H1 (cell line): ENCODE measurements at regions not wholly inside any gene's neighbourhood (a gene's known extent, or its start where the extent isn't known, plus 50 kb on each side); places are given as distances from the start of the nearest gene placed in this dataset.

Experiments
- CTCF ChIA-PET: fragments of 300-600 bp; sonication (Branson Sonifier 250); formaldehyde crosslinking; loops from one replicate; lab custom pipeline; 2021; ENCODE audit not compliant: partially characterized antibody; lab: Charles Lee
- POLR2A ChIA-PET: fragments of 300-600 bp; sonication (Branson Sonifier 250); formaldehyde crosslinking; loops from one replicate; lab custom pipeline; 2021; ENCODE audit warnings: inconsistent platforms; ENCODE audit not compliant: partially characterized antibody; lab: Charles Lee
- DNase-seq, 2 experiments: peaks; one replicate each; pipeline versions ENCODE4 v3.0.0 to v3.0.0-alpha.2; 2010 to 2022; ENCODE audit warnings: low spot score in 2 of 2, low read depth in 1 of 2, mixed read lengths in 1 of 2
- FAIRE-seq: peaks from 2 replicates; lab custom pipeline; 2011; peaks lifted over from hg19 to GRCh38; lab: Jason Lieb, UNC
- H2AFZ ChIP-seq: 2 replicates; pipeline ENCODE4 v1.8.1; 2012; ENCODE audit warnings: low read length, inconsistent platforms
- H2AK5ac ChIP-seq: 2 replicates; pipeline ENCODE4 v1.6.1; 2013; ENCODE audit warnings: low read depth, low read length
- H2BK120ac ChIP-seq: replicated peaks from 2 replicates; pipeline ENCODE3; 2013; ENCODE audit warnings: low read depth, low read length, inconsistent platforms
- H2BK12ac ChIP-seq: 2 replicates; pipeline ENCODE4 v1.6.1; 2013; ENCODE audit warnings: low read depth, low read length
- H2BK15ac ChIP-seq: 2 replicates; pipeline ENCODE4 v1.6.1; 2013; ENCODE audit warnings: low read length
- H2BK20ac ChIP-seq: 2 replicates; pipeline ENCODE4 v1.6.1; 2013; ENCODE audit warnings: low read length
- H2BK5ac ChIP-seq: 2 replicates; pipeline ENCODE4 v1.6.1; 2013; ENCODE audit warnings: low read depth, low read length
- H3K14ac ChIP-seq: 2 replicates; pipeline ENCODE4 v1.6.1; 2013; ENCODE audit warnings: inconsistent platforms; ENCODE audit not compliant: insufficient read length
- H3K18ac ChIP-seq: 2 replicates; pipeline ENCODE4 v1.6.1; 2013; ENCODE audit warnings: low read length; ENCODE audit errors: extremely low read depth
- H3K23ac ChIP-seq: 2 replicates; pipeline ENCODE4 v1.6.1; 2013; ENCODE audit warnings: inconsistent platforms; ENCODE audit not compliant: insufficient read length
- H3K23me2 ChIP-seq: 2 replicates; pipeline ENCODE4 v1.6.1; 2013; ENCODE audit warnings: low read depth, low read length
- H3K27ac ChIP-seq: 2 replicates; pipeline ENCODE4 v1.6.1; 2011; ENCODE audit warnings: low read depth, low read length, inconsistent platforms
- H3K27me3 ChIP-seq, 4 experiments: replicated peaks in 1 of 4; 1 replicate in 1 of 4; 2 replicates in 3 of 4; pipeline versions ENCODE4 v1.6.1 to v1.8.1; 2011 to 2013; ENCODE audit warnings: low read length in 3 of 4, mild to moderate bottlenecking in 3 of 4, inconsistent platforms in 2 of 4, mixed read lengths in 2 of 4, moderate library complexity in 1 of 4; ENCODE audit not compliant: control insufficient read depth in 3 of 4, insufficient read depth in 3 of 4; ENCODE audit errors: extremely low read depth in 1 of 4
- H3K36me3 ChIP-seq, 4 experiments: 2 replicates each; pipeline versions ENCODE4 v1.6.1 to v1.8.1; 2011 to 2013; ENCODE audit warnings: mild to moderate bottlenecking in 4 of 4, low read length in 3 of 4, moderate library complexity in 2 of 4, control low read depth in 1 of 4, inconsistent platforms in 1 of 4; ENCODE audit not compliant: insufficient read depth in 4 of 4, control insufficient read depth in 2 of 4
- H3K4ac ChIP-seq: replicated peaks from 2 replicates; pipeline ENCODE3; 2013; ENCODE audit warnings: low read length, low read depth, mixed read lengths, inconsistent platforms; ENCODE audit not compliant: insufficient read length
- H3K4me1 ChIP-seq, 4 experiments: replicated peaks in 1 of 4; 1 replicate in 1 of 4; 2 replicates in 3 of 4; pipeline versions ENCODE4 v1.6.1 to v1.8.1; 2011 to 2013; ENCODE audit warnings: low read length in 3 of 4, inconsistent platforms in 2 of 4, mixed read lengths in 1 of 4; ENCODE audit not compliant: insufficient read depth in 4 of 4, control insufficient read depth in 3 of 4
- H3K4me2 ChIP-seq, 2 experiments: 2 replicates each; pipeline versions ENCODE4 v1.6.1 to v1.8.1; 2011 to 2013; ENCODE audit warnings: low read depth in 2 of 2, low read length in 2 of 2, control low read depth in 1 of 2, inconsistent platforms in 1 of 2, mild to moderate bottlenecking in 1 of 2; ENCODE audit not compliant: insufficient read depth in 1 of 2
- H3K4me3 ChIP-seq, 4 experiments: fragments of 200-600, 300-600 bp in 1 of 4; sonication (generic), shearing (Covaris generic), sonication (Bioruptor Twin) in 1 of 4; 2 replicates each; pipeline versions ENCODE4 v1.5.1 to v1.8.1; 2011 to 2016; ENCODE audit warnings: low read length in 4 of 4, low read depth in 3 of 4, control low read depth in 2 of 4, inconsistent platforms in 2 of 4, mild to moderate bottlenecking in 2 of 4, mixed read lengths in 1 of 4, moderate library complexity in 1 of 4; ENCODE audit not compliant: insufficient read depth in 2 of 4; ENCODE audit errors: extremely low read depth in 1 of 4
- H3K56ac ChIP-seq: replicated peaks from 2 replicates; pipeline ENCODE3; 2013; ENCODE audit warnings: low read depth, mild to moderate bottlenecking, mixed read lengths, low read length, inconsistent platforms; ENCODE audit not compliant: insufficient read length
- H3K79me1 ChIP-seq: 2 replicates; pipeline ENCODE4 v1.6.1; 2013; ENCODE audit warnings: low read depth, low read length, control low read depth
- H3K79me2 ChIP-seq, 2 experiments: 2 replicates each; pipeline versions ENCODE4 v1.6.1 to v1.8.1; 2012 to 2013; ENCODE audit warnings: low read length in 2 of 2, mild to moderate bottlenecking in 2 of 2, inconsistent platforms in 1 of 2; ENCODE audit not compliant: insufficient read depth in 2 of 2, control insufficient read depth in 1 of 2
- H3K9ac ChIP-seq, 4 experiments: replicated peaks in 1 of 4; 1 replicate in 1 of 4; 2 replicates in 3 of 4; pipeline versions ENCODE4 v1.6.1 to v1.8.1; 2011 to 2013; ENCODE audit warnings: low read depth in 3 of 4, low read length in 3 of 4, control low read depth in 2 of 4, mild to moderate bottlenecking in 2 of 4, moderate library complexity in 2 of 4, inconsistent platforms in 1 of 4; ENCODE audit errors: extremely low read depth in 1 of 4
- H3K9me3 ChIP-seq, 2 experiments: 2 replicates each; pipeline versions ENCODE4 v1.6.1 to v1.8.1; 2012 to 2013; ENCODE audit warnings: mild to moderate bottlenecking in 2 of 2, moderate library complexity in 2 of 2, control low read depth in 1 of 2, inconsistent platforms in 1 of 2, low read depth in 1 of 2, low read length in 1 of 2, mixed read lengths in 1 of 2; ENCODE audit not compliant: insufficient read depth in 2 of 2
- H4K20me1 ChIP-seq, 2 experiments: replicated peaks in 1 of 2; 2 replicates each; pipeline versions ENCODE3 to v1.8.1; 2011 to 2013; ENCODE audit warnings: inconsistent platforms in 2 of 2, low read length in 2 of 2, mild to moderate bottlenecking in 1 of 2; ENCODE audit not compliant: insufficient read depth in 2 of 2, control insufficient read depth in 1 of 2
- H4K5ac ChIP-seq: 2 replicates; pipeline ENCODE4 v1.6.1; 2013; ENCODE audit warnings: low read length, low read depth, mixed read lengths, inconsistent platforms; ENCODE audit not compliant: insufficient read length
- H4K8ac ChIP-seq: 2 replicates; pipeline ENCODE4 v1.8.0; 2013; ENCODE audit warnings: mild to moderate bottlenecking, moderate library complexity, low read length, inconsistent platforms; ENCODE audit not compliant: insufficient read depth; ENCODE audit errors: extremely low read depth
- H4K91ac ChIP-seq: replicated peaks from 2 replicates; pipeline ENCODE3; 2013; ENCODE audit warnings: low read length, mixed read lengths, inconsistent platforms; ENCODE audit not compliant: insufficient read length
- CHD2 ChIP-seq: IDR thresholded peaks from 2 replicates; pipeline ENCODE4 v1.6.1; 2012; ENCODE audit warnings: low read length, improper control_type of control experiment
- CTCF ChIP-seq, 3 experiments: IDR thresholded peaks; 1 replicate in 2 of 3; 2 replicates in 1 of 3; pipeline versions ENCODE4 v1.5.1 to v1.6.1; 2011; ENCODE audit warnings: low read length in 3 of 3, mild to moderate bottlenecking in 3 of 3, inconsistent platforms in 2 of 3, low read depth in 1 of 3, moderate library complexity in 1 of 3; ENCODE audit not compliant: insufficient read depth in 1 of 3; ENCODE audit errors: control extremely low read depth in 1 of 3
- KDM4A ChIP-seq: IDR thresholded peaks from one replicate; pipeline ENCODE4 v1.7.1; 2012; ENCODE audit warnings: low read depth, mild to moderate bottlenecking, moderate library complexity, low read length, inconsistent platforms; ENCODE audit not compliant: severe bottlenecking
- MAFK ChIP-seq: IDR thresholded peaks from 2 replicates; pipeline ENCODE4 v1.6.1; 2012; ENCODE audit warnings: low read depth, mild to moderate bottlenecking, improper control_type of control experiment, low read length
- PHF8 ChIP-seq: fragments of 200-600 bp; sonication (generic); conservative IDR thresholded peaks from 2 replicates; pipeline ENCODE4 v1.7.1; 2012; ENCODE audit warnings: low read depth, mild to moderate bottlenecking, inconsistent platforms, low read length, moderate library complexity
- POLR2A ChIP-seq, 2 experiments: IDR thresholded peaks; 1 replicate in 1 of 2; 2 replicates in 1 of 2; pipeline ENCODE4 v1.6.1; 2011; ENCODE audit warnings: low read depth in 2 of 2, low read length in 2 of 2, mild to moderate bottlenecking in 2 of 2; ENCODE audit errors: control extremely low read depth in 1 of 2
- SIN3A ChIP-seq, 2 experiments: IDR thresholded peaks in 1 of 2; conservative IDR thresholded peaks in 1 of 2; 2 replicates each; pipeline ENCODE4 v1.6.1; 2011 to 2012; ENCODE audit warnings: low read length in 2 of 2, improper control_type of control experiment in 1 of 2, low read depth in 1 of 2, mild to moderate bottlenecking in 1 of 2
- SP4 ChIP-seq: IDR thresholded peaks from 2 replicates; pipeline ENCODE4 v1.6.1; 2012; ENCODE audit warnings: low read length, inconsistent platforms
- WGBS, 2 experiments: shearing (Covaris generic) in 1 of 2; methylation state at CpG; one replicate each; pipeline versions ENCODE4 v1.1.6 to v1.1.7; 2013 to 2015; ENCODE audit warnings: low lambda C conversion rate in 2 of 2, mixed read lengths in 2 of 2, inconsistent platforms in 1 of 2, low coverage in 1 of 2, missing lambda C conversion rate in 1 of 2; ENCODE audit not compliant: insufficient replicate concordance in 2 of 2, insufficient coverage in 1 of 2, insufficient read length in 1 of 2; ENCODE audit errors: extremely low coverage in 1 of 2, missing lambda C conversion rate in 1 of 2; 5-methylcytosine and 5-hydroxymethylcytosine counted together
- TF ChIP-seq, protein P1 (sequence below): IDR thresholded peaks from 2 replicates; pipeline ENCODE4 v1.6.1; 2012; ENCODE audit warnings: inconsistent platforms
- TF ChIP-seq, protein P2 (sequence below): IDR thresholded peaks from 2 replicates; pipeline ENCODE4 v1.6.1; 2011; ENCODE audit warnings: low read length, improper control_type of control experiment

DNA sequence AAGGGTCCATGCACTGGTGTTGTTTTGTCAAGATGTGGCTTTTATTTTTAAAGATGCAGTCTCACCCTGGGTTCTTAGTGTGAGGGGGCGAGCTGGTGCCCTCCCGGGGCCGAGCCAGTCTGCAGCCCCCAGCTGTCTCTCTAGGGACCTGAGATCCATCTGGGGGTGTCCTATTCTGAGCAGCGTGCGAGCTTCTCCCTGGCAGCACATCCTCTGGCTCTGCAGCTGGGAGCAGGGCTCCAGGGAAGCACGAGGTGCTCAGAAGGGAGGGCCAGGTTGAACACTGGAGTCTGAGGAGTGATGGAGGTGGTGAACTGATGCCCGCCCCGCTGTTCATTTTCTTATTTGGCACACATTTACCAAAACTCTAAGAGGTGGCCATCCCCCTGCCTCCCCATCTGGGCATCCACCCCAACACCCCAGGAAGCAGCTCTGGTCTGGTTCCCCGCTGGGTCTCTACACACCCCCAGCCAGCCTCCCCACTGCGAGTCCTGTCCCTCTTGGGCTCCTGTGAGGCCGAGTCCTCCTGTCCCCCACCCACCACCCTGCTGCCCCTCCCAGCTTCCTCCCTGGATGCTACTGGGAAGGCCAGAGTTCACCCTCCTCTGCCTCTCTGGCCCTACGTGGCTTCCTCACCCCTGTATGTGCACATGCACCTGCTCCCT, 956.4 kb downstream of the BRD1 start:
- no peak overlapping the region for H2AK5ac ChIP-seq
- H3K9ac ChIP-seq, result no peak overlapping the region
- no peak overlapping the region for H2AFZ ChIP-seq
- ChIA-PET CTCF (interaction anchor here (0.5 to 1.5 kb wide), 4 partner anchors 80 to 1904 kb away, joined by 3 to 4 read pairs (median 3); no protein-coding TSS in a partner anchor), POLR2A (no interaction called here)
- WGBS, 2 experiments, result 88% methylated on average over 12 of the region's 12 CpGs; no CpG with 5 or more reads in 1 of the 2 experiments
- no peak overlapping the region for H3K18ac ChIP-seq
- H3K4me2 ChIP-seq, result no peak overlapping the region
- no peak overlapping the region for H4K8ac ChIP-seq
- H3K4me1 ChIP-seq, result peaks cover 0 to 2% (median 0%) of the 10 kb centered on the region in 4 experiments; a peak in 1 of 7 replicates
- FAIRE-seq (no peak), DNase-seq (no peak)
- H4K20me1 ChIP-seq, result peaks cover 0 to 2% of the 10 kb centered on the region in 2 experiments
- no peak overlapping the region for H4K91ac ChIP-seq
- H2BK5ac ChIP-seq, result no peak overlapping the region
- H3K79me2 ChIP-seq, result no peaks in the 10 kb centered on the region
- H3K9me3 ChIP-seq, result no peaks in the 10 kb centered on the region
- H3K56ac ChIP-seq, result no peak overlapping the region
- H2BK20ac ChIP-seq, result no peak overlapping the region
- no peak overlapping the region for H3K4ac ChIP-seq
- H2BK120ac ChIP-seq, result no peak overlapping the region
- no peak overlapping the region for H3K14ac ChIP-seq
- no peaks in the 10 kb centered on the region for H3K79me1 ChIP-seq
- H3K23ac ChIP-seq, result no peak overlapping the region
- no peak overlapping the region for H3K27ac ChIP-seq
- H4K5ac ChIP-seq, result no peak overlapping the region
- no peaks in the 10 kb centered on the region for H3K36me3 ChIP-seq
- H3K4me3 ChIP-seq, result no peak overlapping the region
- no peaks in the 10 kb centered on the region for H3K27me3 ChIP-seq
- no peaks in the 10 kb centered on the region for H3K23me2 ChIP-seq
- no peak overlapping the region for H2BK12ac ChIP-seq
- H2BK15ac ChIP-seq, result no peak overlapping the region
- TF ChIP-seq, protein P1, sequence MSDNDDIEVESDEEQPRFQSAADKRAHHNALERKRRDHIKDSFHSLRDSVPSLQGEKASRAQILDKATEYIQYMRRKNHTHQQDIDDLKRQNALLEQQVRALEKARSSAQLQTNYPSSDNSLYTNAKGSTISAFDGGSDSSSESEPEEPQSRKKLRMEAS, result no peak
- TF ChIP-seq, protein P2, sequence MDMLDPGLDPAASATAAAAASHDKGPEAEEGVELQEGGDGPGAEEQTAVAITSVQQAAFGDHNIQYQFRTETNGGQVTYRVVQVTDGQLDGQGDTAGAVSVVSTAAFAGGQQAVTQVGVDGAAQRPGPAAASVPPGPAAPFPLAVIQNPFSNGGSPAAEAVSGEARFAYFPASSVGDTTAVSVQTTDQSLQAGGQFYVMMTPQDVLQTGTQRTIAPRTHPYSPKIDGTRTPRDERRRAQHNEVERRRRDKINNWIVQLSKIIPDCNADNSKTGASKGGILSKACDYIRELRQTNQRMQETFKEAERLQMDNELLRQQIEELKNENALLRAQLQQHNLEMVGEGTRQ, result no peak
- TF ChIP-seq CHD2, result no peak
- no peak for TF ChIP-seq SP4
- no peak for TF ChIP-seq KDM4A
- no peak for TF ChIP-seq POLR2A (IDR thresholded peaks at IDR 0.05; ENCODE audit: control extremely low read depth in 1 of 2, low read depth in 2 of 2, low read length in 2 of 2)
- no peak for TF ChIP-seq PHF8
- TF ChIP-seq SIN3A (conservative IDR thresholded peaks at IDR 0.05 in 1 of 2, IDR thresholded peaks at IDR 0.05 in 1 of 2; ENCODE audit: low read depth in 1 of 2, low read length in 2 of 2), result no peak
- no peak for TF ChIP-seq MAFK
- no peak for TF ChIP-seq CTCF (IDR thresholded peaks at IDR 0.05; ENCODE audit: control extremely low read depth in 1 of 3, insufficient read depth in 1 of 3, low read depth in 1 of 3, low read length in 3 of 3)
